Upper lobe of right lung (tissue), 1 donor: ENCODE measurements at regions not wholly inside any gene's neighbourhood (a gene's known extent, or its start where the extent isn't known, plus 50 kb on each side); places are given as distances from the start of the nearest gene placed in this dataset.
A peak's percentile ranks its signal among the peaks of the same experiment; 100 is the strongest.

Experiments
- ATAC-seq: fragments of 200-7000 bp; cut with Tn5 transposase; one replicate; pipeline ENCODE4 v1.9.1; 2020; ENCODE audit warnings: mild to moderate bottlenecking, moderate library complexity
- DNase-seq: peaks from one replicate; pipeline ENCODE4 v3.0.0-alpha.2; 2020
- H3K27ac ChIP-seq: fragments of 200-600 bp; one replicate; pipeline ENCODE4 v1.8.0; 2022
- H3K27me3 ChIP-seq: fragments of 200-600 bp; one replicate; pipeline ENCODE4 v1.8.0; 2022; ENCODE audit warnings: mild to moderate bottlenecking
- H3K36me3 ChIP-seq: fragments of 200-600 bp; one replicate; pipeline ENCODE4 v1.8.0; 2022
- H3K4me1 ChIP-seq: fragments of 200-600 bp; one replicate; pipeline ENCODE4 v1.8.0; 2022
- H3K4me3 ChIP-seq: fragments of 200-600 bp; one replicate; pipeline ENCODE4 v1.8.0; 2022; ENCODE audit warnings: mild to moderate bottlenecking
- H3K9me3 ChIP-seq: fragments of 200-600 bp; one replicate; pipeline ENCODE4 v1.8.0; 2022
- intact Hi-C: fragments of 100-400 bp; cut with DNase I; formaldehyde crosslinking; loops from one replicate; pipeline ENCODE4 v1.11.0; 2022
- TF ChIP-seq, protein P1 (sequence below): fragments of 200-600 bp; IDR thresholded peaks from one replicate; pipeline ENCODE4 v1.8.0; 2022; ENCODE audit warnings: antibody characterized with exemption
- donor health status: DM: no; HTN: yes; CAD: no; lungs with severe emphysema.

GRCh38 chr16:5319799-5320198, 222.2 kb upstream of the EEF2KMT start:
- Histone ChIP-seq H3K9me3 (no peaks in the 10 kb centered on the region), H3K4me3 (no peak overlapping the region), H3K36me3 (no peaks in the 10 kb centered on the region), H3K4me1 (no peaks in the 10 kb centered on the region), H3K27ac (no peak overlapping the region), H3K27me3 (no peaks in the 10 kb centered on the region)
- no peak for ATAC-seq
- TF ChIP-seq, protein P1, sequence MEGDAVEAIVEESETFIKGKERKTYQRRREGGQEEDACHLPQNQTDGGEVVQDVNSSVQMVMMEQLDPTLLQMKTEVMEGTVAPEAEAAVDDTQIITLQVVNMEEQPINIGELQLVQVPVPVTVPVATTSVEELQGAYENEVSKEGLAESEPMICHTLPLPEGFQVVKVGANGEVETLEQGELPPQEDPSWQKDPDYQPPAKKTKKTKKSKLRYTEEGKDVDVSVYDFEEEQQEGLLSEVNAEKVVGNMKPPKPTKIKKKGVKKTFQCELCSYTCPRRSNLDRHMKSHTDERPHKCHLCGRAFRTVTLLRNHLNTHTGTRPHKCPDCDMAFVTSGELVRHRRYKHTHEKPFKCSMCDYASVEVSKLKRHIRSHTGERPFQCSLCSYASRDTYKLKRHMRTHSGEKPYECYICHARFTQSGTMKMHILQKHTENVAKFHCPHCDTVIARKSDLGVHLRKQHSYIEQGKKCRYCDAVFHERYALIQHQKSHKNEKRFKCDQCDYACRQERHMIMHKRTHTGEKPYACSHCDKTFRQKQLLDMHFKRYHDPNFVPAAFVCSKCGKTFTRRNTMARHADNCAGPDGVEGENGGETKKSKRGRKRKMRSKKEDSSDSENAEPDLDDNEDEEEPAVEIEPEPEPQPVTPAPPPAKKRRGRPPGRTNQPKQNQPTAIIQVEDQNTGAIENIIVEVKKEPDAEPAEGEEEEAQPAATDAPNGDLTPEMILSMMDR, result no peak
- DNase-seq, result no peak
- intact Hi-C loops, result no loop called here

GRCh38 chr16:5315914-5316313, 218.3 kb upstream of the EEF2KMT start:
- H3K36me3 ChIP-seq, result no peaks in the 10 kb centered on the region
- intact Hi-C loops, result no loop called here
- DNase-seq (no peak), ATAC-seq (no peak)
- H3K9me3 ChIP-seq, result no peaks in the 10 kb centered on the region
- H3K4me1 ChIP-seq, result no peaks in the 10 kb centered on the region
- TF ChIP-seq, protein P1, result no peak
- H3K27me3 ChIP-seq, result no peaks in the 10 kb centered on the region
- H3K4me3 ChIP-seq, result no peak overlapping the region
- H3K27ac ChIP-seq, result no peak overlapping the region

DNA sequence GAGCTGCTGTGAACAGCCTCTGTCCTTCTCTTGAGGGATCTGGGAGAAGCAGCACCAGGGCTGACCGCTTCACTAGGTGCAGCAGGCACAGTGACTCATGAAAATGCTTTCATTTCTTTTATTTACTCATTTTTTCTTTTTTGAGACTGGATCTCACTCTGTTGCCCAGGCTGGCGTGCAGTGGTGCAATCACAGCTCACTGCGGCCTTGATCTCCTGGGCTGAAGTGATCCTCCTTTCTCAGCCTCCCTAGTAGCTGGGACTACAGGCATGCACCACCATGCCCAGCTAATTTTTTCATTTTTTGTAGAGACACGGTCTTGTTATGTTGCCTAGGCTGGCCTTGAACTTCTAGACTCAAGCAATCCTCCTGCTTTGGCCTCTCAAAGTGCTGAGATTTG, 216.8 kb upstream of the EEF2KMT start:
- H3K4me1 ChIP-seq, result no peaks in the 10 kb centered on the region
- H3K4me3 ChIP-seq, result no peak overlapping the region
- H3K27me3 ChIP-seq, result no peaks in the 10 kb centered on the region
- ATAC-seq (no peak), DNase-seq (no peak)
- TF ChIP-seq, protein P1, result no peak
- H3K27ac ChIP-seq, result no peak overlapping the region
- H3K9me3 ChIP-seq, result no peaks in the 10 kb centered on the region
- no peaks in the 10 kb centered on the region for H3K36me3 ChIP-seq
- intact Hi-C loops, result no loop called here

DNA sequence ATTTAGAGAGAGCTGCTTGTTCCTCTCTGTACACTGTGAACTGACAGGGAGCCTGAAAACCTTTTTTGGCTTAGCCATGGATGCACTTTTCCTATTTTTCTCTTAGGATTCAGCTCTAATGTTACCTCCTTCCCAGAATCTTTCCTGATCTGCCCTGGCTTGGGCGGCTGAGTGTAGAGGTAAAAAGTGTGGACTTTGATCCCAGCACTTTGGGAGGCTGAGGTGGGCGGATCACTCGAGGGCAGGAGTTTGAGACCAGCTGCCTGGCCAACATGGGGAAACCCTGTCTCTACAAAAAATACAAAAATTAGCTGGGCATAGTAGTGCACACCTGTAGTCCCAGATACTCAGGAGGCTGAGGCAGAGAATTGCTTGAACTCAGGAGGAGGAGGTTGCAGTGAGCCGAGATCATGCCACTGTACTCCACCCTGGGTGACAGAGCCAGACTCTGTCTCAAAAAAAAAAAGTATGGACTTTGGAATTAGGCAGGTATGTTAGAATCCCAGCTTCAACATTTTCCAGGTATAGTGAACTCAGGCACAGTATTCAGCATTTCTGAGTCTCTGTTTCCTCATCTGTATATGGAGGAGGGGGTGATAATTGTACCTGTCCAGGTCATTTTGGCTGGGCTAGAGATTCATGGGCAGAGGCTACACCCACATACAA, 212.5 kb upstream of the EEF2KMT start:
- no peaks in the 10 kb centered on the region for H3K36me3 ChIP-seq
- no peaks in the 10 kb centered on the region for H3K4me1 ChIP-seq
- no peak overlapping the region for H3K27ac ChIP-seq
- no peaks in the 10 kb centered on the region for H3K27me3 ChIP-seq
- no peak for ATAC-seq
- H3K4me3 ChIP-seq, result no peak overlapping the region
- intact Hi-C loops, result no loop called here
- H3K9me3 ChIP-seq, result no peaks in the 10 kb centered on the region
- DNase-seq, result no peak
- TF ChIP-seq, protein P1, result no peak

GRCh38 chr16:5305023-5305422, 207.4 kb upstream of the EEF2KMT start:
- no peak overlapping the region for H3K4me3 ChIP-seq
- ATAC-seq (peak; percentile 52), DNase-seq (no peak)
- H3K27ac ChIP-seq, result no peak overlapping the region
- TF ChIP-seq, protein P1, result no peak
- no peaks in the 10 kb centered on the region for H3K4me1 ChIP-seq
- H3K27me3 ChIP-seq, result no peaks in the 10 kb centered on the region
- intact Hi-C loops, result no loop called here
- no peaks in the 10 kb centered on the region for H3K9me3 ChIP-seq
- H3K36me3 ChIP-seq, result no peaks in the 10 kb centered on the region
